ENCODE measurements at regions not wholly inside any gene's neighbourhood (a gene's known extent, or its start where the extent isn't known, plus 50 kb on each side); places are given as distances from the start of the nearest gene placed in this dataset.
"Not testable (repeated sequence)": the region's sequence is repeated elsewhere in the genome, so short reads cannot be mapped to it uniquely, and the experiment has no call there.

DNA sequence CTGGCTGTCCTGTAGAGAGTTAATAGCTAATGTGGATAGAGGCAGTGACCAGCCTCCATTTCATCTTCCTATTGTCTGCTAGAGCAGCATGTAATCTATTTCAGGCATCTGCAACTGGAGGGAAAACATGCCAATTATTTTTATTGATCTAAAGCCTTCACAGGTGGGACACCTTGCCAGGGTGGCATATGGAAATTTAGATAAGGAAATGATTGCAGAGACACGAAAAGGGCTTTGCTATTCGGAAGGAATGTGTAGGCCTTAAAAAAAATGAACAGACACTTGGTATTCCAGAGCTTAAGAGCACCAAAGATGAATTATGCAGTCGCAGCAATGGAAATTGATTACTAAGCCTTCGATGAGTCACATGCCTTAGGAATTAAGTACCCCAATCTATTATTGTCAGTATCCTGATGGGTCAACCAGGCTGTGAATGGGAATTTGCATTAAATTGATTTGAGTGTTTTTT, 454.7 kb downstream of the SQOR start:
- WGBS, 2 donors, result 69 to 73% methylated on average over 4 of the region's 4 CpGs
- DNase-seq, result no peak
- Histone ChIP-seq H3K27me3 (no peaks in the 10 kb centered on the region), H3K36me3 (no peaks in the 10 kb centered on the region), H3K4me1 (no peaks in the 10 kb centered on the region), H3K27ac (no peak overlapping the region), H3K4me3 (replicated peaks in 1 of 3) (no peak overlapping the region), H3K9me3 (no peaks in the 10 kb centered on the region)
- intact Hi-C loops (cut with DNase I), result no loop called here
- no peak for TF ChIP-seq POLR2A (IDR thresholded peaks at IDR 0.05)
- TF ChIP-seq, protein P1, sequence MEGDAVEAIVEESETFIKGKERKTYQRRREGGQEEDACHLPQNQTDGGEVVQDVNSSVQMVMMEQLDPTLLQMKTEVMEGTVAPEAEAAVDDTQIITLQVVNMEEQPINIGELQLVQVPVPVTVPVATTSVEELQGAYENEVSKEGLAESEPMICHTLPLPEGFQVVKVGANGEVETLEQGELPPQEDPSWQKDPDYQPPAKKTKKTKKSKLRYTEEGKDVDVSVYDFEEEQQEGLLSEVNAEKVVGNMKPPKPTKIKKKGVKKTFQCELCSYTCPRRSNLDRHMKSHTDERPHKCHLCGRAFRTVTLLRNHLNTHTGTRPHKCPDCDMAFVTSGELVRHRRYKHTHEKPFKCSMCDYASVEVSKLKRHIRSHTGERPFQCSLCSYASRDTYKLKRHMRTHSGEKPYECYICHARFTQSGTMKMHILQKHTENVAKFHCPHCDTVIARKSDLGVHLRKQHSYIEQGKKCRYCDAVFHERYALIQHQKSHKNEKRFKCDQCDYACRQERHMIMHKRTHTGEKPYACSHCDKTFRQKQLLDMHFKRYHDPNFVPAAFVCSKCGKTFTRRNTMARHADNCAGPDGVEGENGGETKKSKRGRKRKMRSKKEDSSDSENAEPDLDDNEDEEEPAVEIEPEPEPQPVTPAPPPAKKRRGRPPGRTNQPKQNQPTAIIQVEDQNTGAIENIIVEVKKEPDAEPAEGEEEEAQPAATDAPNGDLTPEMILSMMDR (IDR thresholded peaks at IDR 0.05), result no peak

DNA sequence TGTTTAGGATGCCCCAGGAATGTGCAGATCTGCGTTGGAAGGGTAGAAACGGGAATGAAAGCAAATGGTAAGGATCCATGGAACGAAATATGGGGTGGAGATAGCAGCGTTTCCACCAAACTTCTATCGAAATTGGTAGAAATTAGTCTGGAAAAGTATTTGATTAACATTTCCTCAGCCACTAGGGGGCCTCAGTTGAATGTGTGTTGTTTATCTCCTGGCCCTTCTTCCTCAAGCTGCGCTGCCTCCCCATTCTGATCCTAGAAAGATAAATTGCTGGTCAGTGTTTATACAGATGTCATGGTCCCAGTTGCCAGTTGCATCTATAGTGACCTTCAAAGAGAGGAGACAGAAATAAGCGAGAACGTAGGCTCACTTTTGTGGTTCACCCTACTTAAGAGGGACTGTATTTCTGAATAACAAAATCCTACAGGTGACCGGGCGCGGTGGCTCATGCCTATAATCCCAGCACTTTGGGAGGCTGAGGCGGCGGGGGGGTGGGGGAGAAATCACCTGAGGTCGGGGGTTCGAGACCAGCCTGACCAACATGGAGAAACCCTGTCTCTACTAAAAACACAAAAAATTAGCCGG, 457.1 kb downstream of the SQOR start:
- Histone ChIP-seq H3K36me3 (no peaks in the 10 kb centered on the region), H3K9me3 (no peaks in the 10 kb centered on the region), H3K4me1 (no peaks in the 10 kb centered on the region), H3K27me3 (no peaks in the 10 kb centered on the region), H3K27ac (no peak overlapping the region), H3K4me3 (replicated peaks in 1 of 3) (no peak overlapping the region)
- no peak for DNase-seq
- WGBS, 2 donors, result 69 to 72% methylated on average over 16 of the region's 16 CpGs
- intact Hi-C loops (cut with DNase I), result no loop called here
- no peak for TF ChIP-seq POLR2A (IDR thresholded peaks at IDR 0.05)
- TF ChIP-seq, protein P1 (IDR thresholded peaks at IDR 0.05), result peak in 1 of 6 experiments; percentile 33

DNA sequence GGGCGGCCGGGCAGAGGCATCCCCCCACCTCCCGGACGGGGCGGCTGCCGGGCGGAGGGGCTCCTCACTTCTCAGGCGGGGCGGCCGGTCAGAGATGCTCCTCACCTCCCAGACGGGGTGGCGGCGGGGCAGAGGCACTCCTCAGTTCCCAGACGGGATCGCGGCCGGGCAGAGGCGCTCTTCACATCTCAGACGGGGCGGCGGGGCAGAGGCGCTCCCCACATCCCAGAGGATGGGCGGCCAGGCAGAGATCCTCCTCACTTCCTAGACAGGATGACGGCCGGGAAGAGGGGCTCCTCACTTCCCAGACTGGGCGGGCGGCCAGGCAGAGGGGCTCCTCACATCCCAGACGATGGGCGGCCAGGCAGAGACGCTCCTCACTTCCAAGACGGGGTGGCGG, 463.2 kb downstream of the SQOR start:
- WGBS, 2 donors, result 94 to 98% methylated on average over 15 to 21 of the region's 32 CpGs
- H3K4me1 ChIP-seq; DNase-seq; H3K4me3 ChIP-seq (replicated peaks in 1 of 3); intact Hi-C loops (cut with DNase I); H3K9me3 ChIP-seq; H3K27ac ChIP-seq; H3K36me3 ChIP-seq; H3K27me3 ChIP-seq: not testable (repeated sequence)

DNA sequence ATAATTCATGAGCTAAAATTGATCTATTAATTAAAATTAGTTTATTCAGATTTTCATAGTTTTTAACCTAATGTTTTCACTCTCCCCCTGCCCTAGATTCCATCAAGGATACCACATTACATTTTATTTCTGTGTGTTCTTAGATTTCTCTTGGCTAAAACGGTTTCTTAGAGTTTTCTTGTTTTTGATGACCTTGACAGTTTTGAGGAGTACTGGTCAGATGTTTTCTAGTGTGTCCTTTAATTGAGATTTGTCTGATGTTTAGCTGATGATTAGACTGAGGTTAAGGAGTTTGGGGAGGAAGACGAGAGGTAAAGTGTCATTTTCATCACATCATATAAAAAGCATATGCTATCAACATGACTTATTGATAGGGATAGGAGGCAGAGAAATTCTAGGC, 475.9 kb downstream of the SQOR start:
- intact Hi-C loops (cut with DNase I), result no loop called here
- Histone ChIP-seq H3K36me3 (no peaks in the 10 kb centered on the region), H3K9me3 (no peaks in the 10 kb centered on the region), H3K4me1 (no peaks in the 10 kb centered on the region), H3K27ac (no peak overlapping the region), H3K27me3 (no peaks in the 10 kb centered on the region), H3K4me3 (replicated peaks in 1 of 3) (no peak overlapping the region)
- WGBS, 2 donors, result 72 to 78% methylated on average over 2 of the region's 2 CpGs
- DNase-seq, result no peak
- TF ChIP-seq, protein P1 (IDR thresholded peaks at IDR 0.05), result no peak
- TF ChIP-seq POLR2A (IDR thresholded peaks at IDR 0.05), result no peak

DNA sequence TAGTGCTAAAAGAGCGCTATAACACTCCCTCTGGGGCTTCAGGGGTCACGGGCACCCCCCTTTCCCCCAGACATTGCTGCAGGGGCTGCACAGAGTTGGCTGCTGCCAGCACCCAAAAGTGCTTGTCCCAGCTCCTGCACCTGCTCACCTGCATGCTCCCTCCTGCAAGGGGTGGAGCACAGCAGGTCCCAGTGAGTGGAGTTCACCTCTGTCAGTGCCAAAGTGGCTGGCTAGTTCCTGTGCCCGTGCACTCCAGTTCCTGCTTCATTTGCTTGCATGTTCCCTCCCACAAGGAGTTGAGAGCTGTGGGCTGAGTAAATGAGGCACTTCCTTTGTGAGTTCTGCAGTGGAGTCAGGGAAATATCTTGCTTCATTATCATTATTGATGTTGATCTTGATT, 476.9 kb downstream of the SQOR start:
- WGBS, 2 donors, result 65 to 68% methylated on average over 3 of the region's 3 CpGs
- Histone ChIP-seq H3K4me1 (no peaks in the 10 kb centered on the region), H3K36me3 (no peaks in the 10 kb centered on the region), H3K4me3 (replicated peaks in 1 of 3) (no peak overlapping the region), H3K27me3 (no peaks in the 10 kb centered on the region), H3K9me3 (no peaks in the 10 kb centered on the region), H3K27ac (no peak overlapping the region)
- intact Hi-C loops (cut with DNase I), result no loop called here
- no peak for DNase-seq
- TF ChIP-seq, protein P1 (IDR thresholded peaks at IDR 0.05), result no peak
- TF ChIP-seq POLR2A (IDR thresholded peaks at IDR 0.05), result no peak

DNA sequence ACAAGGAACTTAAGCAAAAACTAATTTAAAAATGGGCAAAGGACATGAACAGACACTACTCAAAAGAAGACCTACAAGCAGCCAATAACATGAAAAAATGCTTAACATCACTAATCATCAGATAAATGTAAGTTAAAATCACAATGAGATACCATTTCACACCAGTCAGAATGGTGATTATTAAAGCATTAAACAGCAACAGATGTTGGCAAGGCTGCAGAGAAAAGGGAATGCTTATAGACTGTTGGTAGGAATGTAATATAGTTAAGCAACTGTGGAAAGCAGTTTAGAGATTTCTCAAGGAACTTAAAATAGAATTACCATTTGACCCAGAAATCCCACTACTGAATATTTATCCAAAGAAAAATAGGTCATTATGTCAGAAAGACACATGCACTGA, 482.2 kb downstream of the SQOR start:
- TF ChIP-seq, protein P1 (IDR thresholded peaks at IDR 0.05), result no peak
- no peak for TF ChIP-seq POLR2A (IDR thresholded peaks at IDR 0.05)
- H3K9me3 ChIP-seq, result no peaks in the 10 kb centered on the region
- H3K4me3 ChIP-seq (replicated peaks in 1 of 3), result no peak overlapping the region
- H3K27ac ChIP-seq, result no peak overlapping the region
- no peaks in the 10 kb centered on the region for H3K27me3 ChIP-seq
- H3K4me1 ChIP-seq, result no peaks in the 10 kb centered on the region
- DNase-seq, result no peak
- no peaks in the 10 kb centered on the region for H3K36me3 ChIP-seq
- intact Hi-C loops (cut with DNase I), result no loop called here

Data from thyroid gland (tissue), 4 donors.